Mesothelial cell of epicardium (in vitro differentiated cells): ENCODE measurements at regions not wholly inside any gene's neighbourhood (a gene's known extent, or its start where the extent isn't known, plus 50 kb on each side); places are given as distances from the start of the nearest gene placed in this dataset.

Experiments used
- DNase-seq, 2 experiments: peaks; one replicate each; pipeline ENCODE4 v3.0.0; 2021; ENCODE audit warnings: low spot score in 2 of 2; ENCODE audit not compliant: unreplicated experiment in 2 of 2
- H3K27ac Mint-ChIP-seq: 2 replicates; pipeline ENCODE4 v1.8.0; 2021; ENCODE audit warnings: mixed read lengths
- H3K27me3 Mint-ChIP-seq: 2 replicates; pipeline ENCODE4 v1.8.0; 2021; ENCODE audit warnings: low read depth, mixed read lengths
- H3K36me3 Mint-ChIP-seq: 2 replicates; pipeline ENCODE4 v1.8.0; 2021; ENCODE audit warnings: mixed read lengths
- H3K4me1 Mint-ChIP-seq: 2 replicates; pipeline ENCODE4 v1.8.0; 2021; ENCODE audit warnings: mixed read lengths
- H3K4me3 Mint-ChIP-seq: 2 replicates; pipeline ENCODE4 v1.8.0; 2021; ENCODE audit warnings: mild to moderate bottlenecking, moderate library complexity, mixed read lengths
- H3K9me3 Mint-ChIP-seq: 2 replicates; pipeline ENCODE4 v1.8.0; 2021; ENCODE audit warnings: mixed read lengths
- CTCF ChIP-seq: fragments of 200-600 bp; sonication (generic); IDR thresholded peaks from one replicate; pipeline ENCODE4 v1.5.0; 2021; ENCODE audit warnings: antibody characterized with exemption; ENCODE audit not compliant: unreplicated experiment

GRCh38 chr3:159432682-159433340 lies 555.8 kb upstream of the IL12A start:
- no peak overlapping the region for H3K27ac Mint-ChIP-seq
- peaks cover 6% of the 10 kb centered on the region for H3K4me1 Mint-ChIP-seq
- DNase-seq = no peak
- H3K27me3 Mint-ChIP-seq = no peaks in the 10 kb centered on the region
- H3K4me3 Mint-ChIP-seq = no peak overlapping the region
- TF ChIP-seq CTCF = no peak
- H3K36me3 Mint-ChIP-seq = no peaks in the 10 kb centered on the region
- H3K9me3 Mint-ChIP-seq = no peaks in the 10 kb centered on the region

- H3K27me3 Mint-ChIP-seq = no peaks in the 10 kb centered on the region
- peaks cover 11% of the 10 kb centered on the region for H3K4me1 Mint-ChIP-seq
- DNase-seq = no peak
- no peak for TF ChIP-seq CTCF
- no peak overlapping the region for H3K4me3 Mint-ChIP-seq
- no peaks in the 10 kb centered on the region for H3K36me3 Mint-ChIP-seq
- peaks cover 24% of the 10 kb centered on the region for H3K9me3 Mint-ChIP-seq
- H3K27ac Mint-ChIP-seq = no peak overlapping the region
These were observed 549.3 kb upstream of the IL12A start for GRCh38 chr3:159439346-159439745.

GRCh38 chr3:159441279-159441678 lies 547.4 kb upstream of the IL12A start:
- H3K4me1 Mint-ChIP-seq = peaks cover 11% of the 10 kb centered on the region
- DNase-seq = no peak
- H3K9me3 Mint-ChIP-seq = peaks cover 28% of the 10 kb centered on the region
- H3K4me3 Mint-ChIP-seq = no peak overlapping the region
- no peak for TF ChIP-seq CTCF
- no peaks in the 10 kb centered on the region for H3K36me3 Mint-ChIP-seq
- H3K27me3 Mint-ChIP-seq = no peaks in the 10 kb centered on the region
- H3K27ac Mint-ChIP-seq = no peak overlapping the region

GRCh38 chr3:159443266-159443665 lies 545.4 kb upstream of the IL12A start:
- Mint-ChIP-seq H3K27ac (no peak overlapping the region), H3K27me3 (no peaks in the 10 kb centered on the region), H3K4me3 (no peak overlapping the region), H3K9me3 (peaks cover 28% of the 10 kb centered on the region), H3K36me3 (no peaks in the 10 kb centered on the region), H3K4me1 (peaks cover 6% of the 10 kb centered on the region)
- no peak for DNase-seq
- no peak for TF ChIP-seq CTCF

GRCh38 chr3:159447841-159448240 lies 540.8 kb upstream of the IL12A start:
- H3K9me3 Mint-ChIP-seq = peaks cover 8% of the 10 kb centered on the region
- no peak overlapping the region for H3K27ac Mint-ChIP-seq
- no peaks in the 10 kb centered on the region for H3K27me3 Mint-ChIP-seq
- H3K4me1 Mint-ChIP-seq = peaks cover 15% of the 10 kb centered on the region
- no peak for TF ChIP-seq CTCF
- no peaks in the 10 kb centered on the region for H3K36me3 Mint-ChIP-seq
- no peak overlapping the region for H3K4me3 Mint-ChIP-seq
- DNase-seq = no peak

- Mint-ChIP-seq H3K4me3 (no peak overlapping the region), H3K27ac (peak overlapping the region; percentile 58), H3K9me3 (peaks cover 5% of the 10 kb centered on the region), H3K36me3 (no peaks in the 10 kb centered on the region), H3K27me3 (no peaks in the 10 kb centered on the region), H3K4me1 (peaks cover 19% of the 10 kb centered on the region)
- no peak for DNase-seq
- TF ChIP-seq CTCF = no peak
These were observed 539.7 kb upstream of the IL12A start for GRCh38 chr3:159448902-159449301.
